IMR-90 (cell line): ENCODE measurements at regions not wholly inside any gene's neighbourhood (a gene's known extent, or its start where the extent isn't known, plus 50 kb on each side); places are given as distances from the start of the nearest gene placed in this dataset.
A peak's percentile ranks its signal among the peaks of the same experiment; 100 is the strongest.

Experiments used
- ATAC-seq: fragments of 200-7000 bp; cut with Tn5 transposase; 2 replicates; pipeline ENCODE4 v1.9.1; 2020; ENCODE audit warnings: low read depth, mild to moderate bottlenecking, moderate library complexity
- BruUV-seq: library from RNA; stranded (reverse); fragments of 400-500 nt; replicated peaks from 2 replicates; lab custom pipeline; 2021; lab: Mats Ljungman, UMichigan
- CTCF ChIA-PET: fragments of 300-600 bp; formaldehyde crosslinking; extraction: SDS; loops from one replicate; lab custom pipeline; 2021; ENCODE audit warnings: antibody characterized with exemption; lab: Yijun Ruan, JAX
- POLR2A ChIA-PET: fragments of 300-600 bp; sonication (Branson Sonifier 250); formaldehyde crosslinking; loops from one replicate; lab custom pipeline; 2022; ENCODE audit warnings: antibody characterized with exemption; ENCODE audit not compliant: unreplicated experiment; lab: Charles Lee
- DNase-seq: peaks from one replicate; pipeline ENCODE4 v3.0.0; 2013
- H2AFZ ChIP-seq: replicated peaks from 2 replicates; pipeline ENCODE3; 2013; ENCODE audit warnings: low read length, mild to moderate bottlenecking; ENCODE audit not compliant: poor library complexity
- H2AK5ac ChIP-seq: 2 replicates; pipeline ENCODE4 v1.6.1; 2013; ENCODE audit warnings: low read depth, low read length, inconsistent platforms
- H2AK9ac ChIP-seq: replicated peaks from 2 replicates; pipeline ENCODE3; 2013; ENCODE audit warnings: mild to moderate bottlenecking, low read depth, low read length, moderate library complexity; ENCODE audit not compliant: poor library complexity
- H2BK120ac ChIP-seq: 2 replicates; pipeline ENCODE4 v1.6.1; 2013; ENCODE audit warnings: low read depth, low read length, inconsistent platforms
- H2BK15ac ChIP-seq: 3 replicates; pipeline ENCODE4 v1.6.1; 2013; ENCODE audit warnings: low read depth, low read length, inconsistent platforms
- H2BK20ac ChIP-seq: 2 replicates; pipeline ENCODE4 v1.6.1; 2013; ENCODE audit warnings: low read depth, mild to moderate bottlenecking, inconsistent platforms, low read length, moderate library complexity
- H2BK5ac ChIP-seq: 2 replicates; pipeline ENCODE4 v1.6.1; 2013; ENCODE audit warnings: mild to moderate bottlenecking, low read depth, low read length, inconsistent platforms; ENCODE audit not compliant: poor library complexity, severe bottlenecking
- H3K14ac ChIP-seq: replicated peaks from 2 replicates; pipeline ENCODE4 v1.6.1; 2013; ENCODE audit warnings: low read depth, low read length, inconsistent platforms
- H3K18ac ChIP-seq: 2 replicates; pipeline ENCODE4 v1.6.1; 2013; ENCODE audit warnings: low read depth, low read length, control low read depth
- H3K23ac ChIP-seq: 2 replicates; pipeline ENCODE4 v1.6.1; 2013; ENCODE audit warnings: low read depth, low read length, inconsistent platforms
- H3K27ac ChIP-seq: 2 replicates; pipeline ENCODE4 v1.5.1; 2013; ENCODE audit warnings: mild to moderate bottlenecking, control low read depth, low read length; ENCODE audit not compliant: insufficient read depth
- H3K27me3 ChIP-seq: 2 replicates; pipeline ENCODE4 v1.6.1; 2013; ENCODE audit warnings: low read length; ENCODE audit not compliant: control insufficient read depth, insufficient read depth
- H3K36me3 ChIP-seq: 2 replicates; pipeline ENCODE4 v1.6.1; 2013; ENCODE audit warnings: low read length, mixed read lengths; ENCODE audit not compliant: control insufficient read depth, insufficient read depth
- H3K4ac ChIP-seq: 2 replicates; pipeline ENCODE4 v1.6.1; 2013; ENCODE audit warnings: low read depth, low read length, inconsistent platforms
- H3K4me1 ChIP-seq: 2 replicates; pipeline ENCODE4 v1.6.1; 2013; ENCODE audit warnings: low read length, mixed read lengths; ENCODE audit not compliant: control insufficient read depth, insufficient read depth
- H3K4me2 ChIP-seq: 2 replicates; pipeline ENCODE4 v1.6.1; 2013; ENCODE audit warnings: low read depth, mild to moderate bottlenecking, control low read depth, low read length, moderate library complexity
- H3K4me3 ChIP-seq: 2 replicates; pipeline ENCODE4 v1.5.1; 2013; ENCODE audit warnings: low read depth, mild to moderate bottlenecking, control low read depth, low read length, moderate library complexity; ENCODE audit not compliant: insufficient read depth
- H3K56ac ChIP-seq: 2 replicates; pipeline ENCODE4 v1.6.1; 2013; ENCODE audit warnings: low read length, inconsistent platforms; ENCODE audit not compliant: insufficient read depth; ENCODE audit errors: extremely low read depth
- H3K79me1 ChIP-seq, 2 experiments: 2 replicates each; pipeline ENCODE4 v1.6.1; 2013; ENCODE audit warnings: low read length in 2 of 2, inconsistent platforms in 1 of 2, low read depth in 1 of 2
- H3K9ac ChIP-seq: 2 replicates; pipeline ENCODE4 v1.6.1; 2013; ENCODE audit warnings: low read depth, low read length, control low read depth
- H3K9me1 ChIP-seq: 2 replicates; pipeline ENCODE4 v1.6.1; 2013; ENCODE audit warnings: low read length, inconsistent platforms; ENCODE audit not compliant: insufficient read depth
- H3K9me3 ChIP-seq: 2 replicates; pipeline ENCODE4 v1.6.1; 2013; ENCODE audit warnings: low read length; ENCODE audit not compliant: control insufficient read depth, insufficient read depth
- H4K20me1 ChIP-seq: 2 replicates; pipeline ENCODE4 v1.6.1; 2013; ENCODE audit warnings: low read length, inconsistent platforms; ENCODE audit not compliant: insufficient read depth
- H4K5ac ChIP-seq: 2 replicates; pipeline ENCODE4 v1.6.1; 2013; ENCODE audit warnings: mild to moderate bottlenecking, low read depth, low read length, control low read depth
- H4K8ac ChIP-seq, 2 experiments: 2 replicates each; pipeline ENCODE4 v1.6.1; 2013; ENCODE audit warnings: low read depth in 2 of 2, low read length in 2 of 2, control low read depth in 1 of 2, inconsistent platforms in 1 of 2
- H4K91ac ChIP-seq: 2 replicates; pipeline ENCODE4 v1.6.1; 2013; ENCODE audit warnings: low read depth, low read length, inconsistent platforms; ENCODE audit not compliant: insufficient read depth
- ELK1 ChIP-seq: fragments of 150-350 bp; IDR thresholded peaks from 2 replicates; pipeline ENCODE4 v1.6.1; 2016; ENCODE audit warnings: low read depth, mild to moderate bottlenecking, low read length, moderate library complexity, borderline replicate concordance
- RCOR1 ChIP-seq: IDR thresholded peaks from 2 replicates; pipeline ENCODE4 v1.6.1; 2012; ENCODE audit warnings: mild to moderate bottlenecking, low read length, improper control_type of control experiment; ENCODE audit not compliant: insufficient replicate concordance
- WGBS, 2 experiments: methylation state at CpG; one replicate each; pipeline versions ENCODE4 v1.1.5 to v1.1.7; 2013; ENCODE audit warnings: missing lambda C conversion rate in 2 of 2; ENCODE audit not compliant: insufficient read length in 1 of 2; ENCODE audit errors: extremely low coverage in 2 of 2; 5-methylcytosine and 5-hydroxymethylcytosine counted together
- dilution Hi-C: fragments of 300-500 bp; cut with HindIII; formaldehyde crosslinking; loops from one replicate; pipeline ENCODE4 v1.14.3; 2018; ENCODE audit warnings: low sequenced_read_pairs; ENCODE audit not compliant: unreplicated experiment
- in situ Hi-C: fragments of 300-500 bp; cut with MboI; formaldehyde crosslinking; loops from 3 replicates; pipeline ENCODE4 v1.14.3; 2019; ENCODE audit warnings: low sequenced_read_pairs, inconsistent platforms, mixed read lengths
- intact Hi-C: fragments of 100-400 bp; cut with micrococcal nuclease; formaldehyde crosslinking; loops from 2 replicates; pipeline ENCODE4 v1.10.0; 2022

- Histone ChIP-seq H2AK5ac (no peak overlapping the region), H3K18ac (no peak overlapping the region), H4K91ac (no peak overlapping the region), H3K79me1 (no peaks in the 10 kb centered on the region), H2BK5ac (no peak overlapping the region), H3K4ac (no peak overlapping the region; the same call in 1 of the 2 replicates), H2BK120ac (no peak overlapping the region), H3K9ac (no peak overlapping the region), H3K27me3 (peaks cover 6% of the 10 kb centered on the region), H2BK20ac (no peak overlapping the region), H4K8ac (no peak overlapping the region), H4K20me1 (no peaks in the 10 kb centered on the region), H4K5ac (no peak overlapping the region), H2AK9ac (peak overlapping the region; percentile 39), H3K56ac (no peak overlapping the region), H3K4me1 (peaks cover 2% of the 10 kb centered on the region), H3K14ac (no peak overlapping the region), H3K9me1 (no peaks in the 10 kb centered on the region), H3K4me2 (no peak overlapping the region), H3K27ac (no peak overlapping the region), H3K4me3 (no peak overlapping the region), H3K9me3 (no peaks in the 10 kb centered on the region), H2AFZ (peak overlapping the region; percentile 19), H3K36me3 (no peaks in the 10 kb centered on the region), H3K23ac (no peak overlapping the region), H2BK15ac (no peak overlapping the region)
- intact Hi-C loops (no loop called here), dilution Hi-C loops (no loop called here), in situ Hi-C loops (no loop called here)
- ChIA-PET POLR2A (no interaction called here), CTCF (interaction anchor here (0.6 kb wide), 1 partner anchor 331 kb away, joined by 5 read pairs; no protein-coding TSS in a partner anchor)
- no TSS peak for BruUV-seq
- DNase-seq = no peak
- 85% methylated on average over 2 of the region's 13 CpGs; no CpG with 5 or more reads in 1 of the 2 experiments for WGBS, 2 experiments
- TF ChIP-seq RCOR1 (no peak), ELK1 (no peak)
- no peak for ATAC-seq
Observed at GRCh38 chr16:86127366-86127765, 228.4 kb downstream of the IRF8 start.
